Hepatocyte (in vitro differentiated cells): ENCODE measurements at regions not wholly inside any gene's neighbourhood (a gene's known extent, or its start where the extent isn't known, plus 50 kb on each side); places are given as distances from the start of the nearest gene placed in this dataset.

Experiments used
- CTCF ChIP-seq: fragments of 200-600 bp; sonication (generic); IDR thresholded peaks from 2 replicates; pipeline ENCODE4 v1.5.1; 2016; ENCODE audit warnings: antibody characterized with exemption, mild to moderate bottlenecking; ENCODE audit not compliant: poor library complexity
- EZH2 ChIP-seq: fragments of 200-600 bp; sonication (generic); IDR thresholded peaks from 2 replicates; pipeline ENCODE4 v1.6.1; 2016; ENCODE audit warnings: antibody characterized with exemption, mild to moderate bottlenecking, borderline replicate concordance

- TF ChIP-seq CTCF: peak; percentile 96
- TF ChIP-seq EZH2: no peak
Observed at GRCh38 chr10:3239066-3239919, 66.7 kb upstream of the PITRM1 start.
